WERI-Rb-1 (cell line): ENCODE measurements at regions not wholly inside any gene's neighbourhood (a gene's known extent, or its start where the extent isn't known, plus 50 kb on each side); places are given as distances from the start of the nearest gene placed in this dataset.
"Not testable (repeated sequence)": the region's sequence is repeated elsewhere in the genome, so short reads cannot be mapped to it uniquely, and the experiment has no call there.

ENCODE experiments used
- DNase-seq: peaks from one replicate; pipeline ENCODE4 v3.0.0-alpha.2; 2020
- H3K27ac ChIP-seq: fragments of 250-450 bp; sonication (Bioruptor Pico); 2 replicates; pipeline ENCODE4 v1.5.1; 2020; ENCODE audit warnings: mild to moderate bottlenecking, moderate library complexity
- H3K27me3 ChIP-seq: fragments of 250-450 bp; sonication (Bioruptor Pico); 2 replicates; pipeline ENCODE4 v1.5.1; 2021; ENCODE audit warnings: mild to moderate bottlenecking, low read depth, moderate library complexity; ENCODE audit not compliant: insufficient read depth, severe bottlenecking
- H3K36me3 ChIP-seq: fragments of 250-450 bp; sonication (Bioruptor Pico); 2 replicates; pipeline ENCODE4 v1.5.1; 2020; ENCODE audit warnings: mild to moderate bottlenecking, moderate library complexity
- H3K4me3 ChIP-seq: 2 replicates; pipeline ENCODE4 v1.5.1; 2011; ENCODE audit warnings: low read depth, mild to moderate bottlenecking, control low read depth, low read length
- H3K9me3 ChIP-seq: fragments of 250-450 bp; sonication (Bioruptor Pico); 2 replicates; pipeline ENCODE4 v1.5.1; 2021; ENCODE audit warnings: mild to moderate bottlenecking, moderate library complexity; ENCODE audit not compliant: severe bottlenecking
- CTCF ChIP-seq: IDR thresholded peaks from 2 replicates; pipeline ENCODE4 v1.5.1; 2011; ENCODE audit warnings: low read depth, mild to moderate bottlenecking, control low read depth, inconsistent platforms, low read length

- DNase-seq = no peak
- H3K27me3 ChIP-seq = no peaks in the 10 kb centered on the region
- H3K36me3 ChIP-seq = no peaks in the 10 kb centered on the region
- no peak overlapping the region for H3K27ac ChIP-seq
- no peak overlapping the region for H3K4me3 ChIP-seq
- no peak for TF ChIP-seq CTCF
- no peaks in the 10 kb centered on the region for H3K9me3 ChIP-seq
Observed at GRCh38 chr9:18317896-18318295, 156.1 kb upstream of the ADAMTSL1 start.

DNA sequence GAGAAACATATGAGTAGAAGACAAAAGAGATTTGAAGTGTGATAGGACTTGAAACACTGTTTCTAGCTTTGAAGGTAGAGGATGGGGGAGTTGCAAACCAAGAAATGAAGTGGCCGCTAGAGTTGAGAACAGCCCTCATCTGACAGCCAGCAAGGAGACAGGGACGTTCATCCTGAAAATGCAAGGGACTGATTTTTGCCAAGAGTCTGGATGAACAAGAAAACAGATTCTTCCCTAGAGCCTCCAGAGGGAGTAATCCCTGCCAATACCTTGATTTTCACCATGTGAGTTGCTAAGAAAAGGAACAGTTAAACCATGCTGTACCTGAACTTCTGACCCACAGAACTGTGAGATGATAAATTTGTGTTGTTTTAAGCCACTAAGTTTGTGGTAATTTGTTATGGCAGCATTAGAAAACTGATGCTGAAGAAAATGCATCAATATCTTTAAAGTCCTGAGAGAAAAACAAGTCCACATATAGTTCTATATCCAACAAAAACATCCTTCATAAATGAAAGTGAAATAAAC, 154.0 kb upstream of the ADAMTSL1 start:
- no peak for TF ChIP-seq CTCF
- no peak overlapping the region for H3K4me3 ChIP-seq
- no peaks in the 10 kb centered on the region for H3K36me3 ChIP-seq
- H3K27ac ChIP-seq = no peak overlapping the region
- H3K9me3 ChIP-seq = no peaks in the 10 kb centered on the region
- no peaks in the 10 kb centered on the region for H3K27me3 ChIP-seq
- DNase-seq = no peak

DNA sequence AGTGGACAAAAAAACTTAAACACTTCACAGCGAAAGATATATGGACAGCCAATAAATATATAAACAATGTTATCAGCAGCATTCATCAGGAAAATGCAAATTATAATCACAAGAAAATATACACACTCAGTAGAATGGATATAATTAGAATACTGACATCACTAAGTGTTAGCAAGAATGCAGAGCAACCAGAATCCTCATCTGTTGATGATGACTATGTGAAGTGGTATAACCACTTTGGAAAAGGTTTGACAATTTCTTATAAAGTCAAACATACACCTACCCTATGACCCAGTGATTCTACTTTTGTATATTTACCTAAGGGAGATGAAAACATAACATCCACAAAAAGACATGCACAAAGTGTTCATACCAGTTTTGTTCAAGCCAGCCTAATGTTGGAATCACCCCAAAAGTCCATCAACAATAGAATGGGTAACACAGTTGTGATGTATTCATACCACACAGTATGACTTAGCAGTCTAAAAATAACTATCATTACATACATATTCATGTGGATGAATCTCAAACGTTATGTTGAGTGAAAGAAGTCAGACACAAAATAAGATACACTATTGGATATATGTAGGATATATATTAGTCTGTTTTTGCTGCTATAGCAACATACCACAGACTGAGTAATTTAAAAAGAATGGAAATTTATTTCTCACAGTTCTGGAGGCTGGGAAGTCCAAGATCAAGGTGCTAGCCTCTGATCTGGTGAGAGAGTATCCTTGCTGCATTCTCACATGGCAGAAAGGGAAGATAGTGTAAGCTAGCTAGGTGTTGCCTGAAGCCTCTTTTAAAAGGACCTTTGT, 148.8 kb upstream of the ADAMTSL1 start:
- H3K36me3 ChIP-seq = no peaks in the 10 kb centered on the region
- no peak overlapping the region for H3K27ac ChIP-seq
- H3K27me3 ChIP-seq = no peaks in the 10 kb centered on the region
- no peaks in the 10 kb centered on the region for H3K9me3 ChIP-seq
- DNase-seq = no peak
- no peak overlapping the region for H3K4me3 ChIP-seq
- no peak for TF ChIP-seq CTCF

GRCh38 chr9:18325746-18326011, 148.3 kb upstream of the ADAMTSL1 start:
- not testable (repeated sequence) for H3K27me3 ChIP-seq, DNase-seq, H3K36me3 ChIP-seq, H3K4me3 ChIP-seq, H3K9me3 ChIP-seq, H3K27ac ChIP-seq

GRCh38 chr9:18327121-18327520, 146.8 kb upstream of the ADAMTSL1 start:
- Histone ChIP-seq H3K36me3 (no peaks in the 10 kb centered on the region), H3K4me3 (no peak overlapping the region), H3K27ac (no peak overlapping the region), H3K9me3 (no peaks in the 10 kb centered on the region), H3K27me3 (no peaks in the 10 kb centered on the region)
- DNase-seq = no peak
- TF ChIP-seq CTCF = no peak

DNA sequence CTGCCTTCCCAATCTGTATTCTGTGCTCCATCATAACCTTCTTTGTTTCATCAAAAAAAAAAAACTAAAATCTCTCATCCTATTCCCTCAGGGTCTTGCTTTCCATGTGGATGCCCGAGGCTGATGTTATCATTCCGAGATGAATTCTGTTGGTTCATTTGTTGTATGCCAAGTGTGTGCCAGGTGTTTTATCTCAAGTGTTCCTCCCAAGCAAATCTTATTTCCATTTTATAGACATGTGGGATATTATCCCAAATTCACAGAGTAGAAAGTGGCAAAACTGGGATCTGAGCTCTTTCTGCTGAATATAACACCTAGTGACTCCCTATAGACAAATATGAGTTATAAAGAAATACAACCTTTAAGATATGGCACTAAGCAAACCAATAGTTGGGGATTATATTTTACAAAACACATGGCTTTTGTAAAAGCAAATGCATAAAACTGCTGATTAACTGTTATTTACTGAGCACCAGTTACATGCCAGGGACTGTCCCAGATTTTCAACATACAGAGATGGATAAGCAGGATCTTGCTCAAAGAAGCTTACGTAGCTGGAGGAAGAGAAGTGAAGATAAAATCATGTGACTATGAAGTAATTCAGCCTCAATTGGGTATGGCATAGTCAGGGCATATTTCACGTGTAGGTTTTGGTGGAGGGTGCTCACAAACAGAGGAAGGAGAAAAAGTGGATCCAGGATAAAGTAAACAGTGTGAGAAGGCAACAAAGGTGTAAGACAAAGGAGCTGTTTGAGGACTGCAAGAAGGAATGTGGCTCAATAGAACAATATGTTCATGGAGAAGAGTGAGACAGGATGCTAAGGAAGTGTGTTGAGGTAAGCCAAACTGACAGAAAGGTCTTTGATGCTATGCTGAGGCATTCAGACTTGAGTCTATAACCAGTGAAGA, 143.3 kb upstream of the ADAMTSL1 start:
- H3K27me3 ChIP-seq = no peaks in the 10 kb centered on the region
- no peak overlapping the region for H3K4me3 ChIP-seq
- DNase-seq = no peak
- no peaks in the 10 kb centered on the region for H3K36me3 ChIP-seq
- TF ChIP-seq CTCF = no peak
- H3K27ac ChIP-seq = no peak overlapping the region
- H3K9me3 ChIP-seq = no peaks in the 10 kb centered on the region
